ENCODE measurements at regions not wholly inside any gene's neighbourhood (a gene's known extent, or its start where the extent isn't known, plus 50 kb on each side); places are given as distances from the start of the nearest gene placed in this dataset.

DNA sequence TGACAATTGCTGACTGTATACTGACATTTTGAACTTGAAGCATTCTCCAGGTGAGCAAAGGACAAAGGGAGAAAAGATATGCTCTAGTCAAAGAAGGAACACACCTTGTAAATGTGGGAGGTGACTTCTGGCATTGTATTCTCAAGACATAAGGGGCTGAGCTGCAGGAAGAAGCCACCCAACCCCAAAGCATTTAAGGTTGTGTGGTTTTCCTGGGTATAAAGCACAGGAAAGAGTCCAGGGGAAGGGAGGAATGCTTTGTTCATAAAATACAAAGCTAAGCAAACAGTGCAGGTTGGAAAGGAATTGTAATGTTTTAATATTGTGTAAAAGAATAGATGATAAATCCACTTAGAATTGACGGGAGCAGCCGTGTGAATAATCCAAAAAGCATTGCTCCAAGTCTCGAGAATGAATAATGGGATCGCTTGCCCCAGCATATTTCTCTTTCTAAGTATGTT is 102.4 kb upstream of the LRIG1 start:
- TF ChIP-seq BHLHE40 (IDR thresholded peaks at IDR 0.05; ENCODE audit: borderline replicate concordance) (no peak), SP1 (IDR thresholded peaks at IDR 0.05) (no peak), CTBP1 (IDR thresholded peaks at IDR 0.05; ENCODE audit: borderline replicate concordance) (no peak), FOXK2 (IDR thresholded peaks at IDR 0.05) (no peak), FOXM1 (IDR thresholded peaks at IDR 0.05; ENCODE audit: borderline replicate concordance) (no peak), L3MBTL2 (conservative IDR thresholded peaks at IDR 0.05) (no peak)
